HepG2 (cell line): ENCODE measurements at regions not wholly inside any gene's neighbourhood (a gene's known extent, or its start where the extent isn't known, plus 50 kb on each side); places are given as distances from the start of the nearest gene placed in this dataset.

Experiments used
- ATAC-seq: fragments of 200-7000 bp; cut with Tn5 transposase; 3 replicates; pipeline ENCODE4 v1.9.1; 2020; ENCODE audit warnings: mild to moderate bottlenecking, moderate library complexity
- BruUV-seq: library from RNA; stranded (reverse); fragments of 400-500 nt; replicated peaks from 2 replicates; lab custom pipeline; 2021; lab: Mats Ljungman, UMichigan
- CTCF ChIA-PET: fragments of 300-600 bp; formaldehyde crosslinking; extraction: SDS; loops from one replicate; lab custom pipeline; 2021; ENCODE audit warnings: low total read pairs, inconsistent platforms, low intra/inter-chr PET ratio; lab: Yijun Ruan, JAX
- POLR2A ChIA-PET: fragments of 350-600 bp; sonication (Branson Sonifier 250); formaldehyde crosslinking; loops from one replicate; lab custom pipeline; 2020; ENCODE audit warnings: antibody characterized with exemption, inconsistent platforms; lab: Yijun Ruan, JAX
- DNase-seq: peaks from one replicate; pipeline ENCODE4 v3.0.0-alpha.2; 2015; ENCODE audit warnings: low spot score
- FAIRE-seq: peaks from 3 replicates; lab custom pipeline; 2011; peaks lifted over from hg19 to GRCh38; lab: Jason Lieb, UNC
- H2AFZ ChIP-seq: one replicate; pipeline ENCODE4 v1.6.1; 2011; ENCODE audit warnings: low read length, inconsistent platforms
- H3K27ac ChIP-seq: fragments of 300-600 bp; 3 replicates; pipeline ENCODE4 v1.8.0; 2011; ENCODE audit warnings: mixed run types, mild to moderate bottlenecking, mixed read lengths, low read length, inconsistent platforms; ENCODE audit not compliant: insufficient read depth; ENCODE audit errors: extremely low read length
- H3K27me3 ChIP-seq, 2 experiments: fragments of 200-600 bp in 1 of 2; 2 replicates in 1 of 2; 3 replicates in 1 of 2; pipeline versions ENCODE4 v1.6.0 to v1.8.0; 2011; ENCODE audit warnings: low read length in 2 of 2, mild to moderate bottlenecking in 2 of 2, moderate library complexity in 2 of 2, inconsistent platforms in 1 of 2; ENCODE audit not compliant: insufficient read depth in 2 of 2, control insufficient read depth in 1 of 2
- H3K36me3 ChIP-seq, 2 experiments: fragments of 200-600 bp in 1 of 2; replicated peaks in 1 of 2; 2 replicates in 1 of 2; 3 replicates in 1 of 2; pipeline versions ENCODE4 v1.5.1 to v1.8.0; 2011; ENCODE audit warnings: low read length in 2 of 2, inconsistent platforms in 1 of 2; ENCODE audit not compliant: insufficient read depth in 2 of 2, control insufficient read depth in 1 of 2
- H3K4me1 ChIP-seq: 2 replicates; pipeline ENCODE4 v1.5.1; 2012; ENCODE audit warnings: low read length, inconsistent platforms; ENCODE audit not compliant: insufficient read depth
- H3K4me2 ChIP-seq: 2 replicates; pipeline ENCODE4 v1.6.0; 2011; ENCODE audit warnings: low read depth, low read length, inconsistent platforms
- H3K4me3 ChIP-seq, 3 experiments: fragments of 200-600 bp in 1 of 3; sonication (generic), shearing (Covaris generic) in 1 of 3; replicated peaks in 1 of 3; 2 replicates each; pipeline ENCODE4 v1.5.1; 2011 to 2016; ENCODE audit warnings: low read length in 3 of 3, inconsistent platforms in 2 of 3, low read depth in 2 of 3, mild to moderate bottlenecking in 2 of 3, control low read depth in 1 of 3, mixed read lengths in 1 of 3; ENCODE audit not compliant: insufficient read depth in 1 of 3
- H3K79me2 ChIP-seq: one replicate; pipeline ENCODE4 v1.6.1; 2011; ENCODE audit warnings: low read length, inconsistent platforms; ENCODE audit not compliant: insufficient read depth
- H3K9ac ChIP-seq: 2 replicates; pipeline ENCODE4 v1.6.0; 2011; ENCODE audit warnings: mild to moderate bottlenecking, low read depth, low read length, inconsistent platforms; ENCODE audit not compliant: insufficient read depth
- H3K9me3 ChIP-seq: 2 replicates; pipeline ENCODE4 v1.5.1; 2012; ENCODE audit warnings: mild to moderate bottlenecking, low read length
- H4K20me1 ChIP-seq: 2 replicates; pipeline ENCODE4 v1.6.0; 2011; ENCODE audit warnings: inconsistent platforms, mild to moderate bottlenecking, low read length, moderate library complexity; ENCODE audit not compliant: insufficient read depth
- ARNTL ChIP-seq: sonication (generic); formaldehyde crosslinking; IDR thresholded peaks from 2 replicates; pipeline ENCODE4 v1.4.0; 2020; ENCODE audit warnings: mild to moderate bottlenecking, missing genetic modification reagents
- HCFC1 ChIP-seq: fragments of 150-350 bp; IDR thresholded peaks from 2 replicates; pipeline ENCODE4 v1.6.1; 2014; ENCODE audit warnings: low read depth, low read length
- HNRNPK ChIP-seq: fragments of 200-400 bp; formaldehyde crosslinking; IDR thresholded peaks from 2 replicates; pipeline ENCODE4 v1.6.1; 2018; ENCODE audit warnings: low read length, low read depth, moderate library complexity, mild to moderate bottlenecking; ENCODE audit not compliant: poor library complexity, severe bottlenecking
- POLR2AphosphoS5 ChIP-seq: IDR thresholded peaks from 2 replicates; pipeline ENCODE4 v1.6.1; 2012; ENCODE audit warnings: low read depth, low read length
- WGBS: methylation state at CpG from one replicate; pipeline ENCODE4 v1.1.6; 2017; ENCODE audit warnings: low lambda C conversion rate; 5-methylcytosine and 5-hydroxymethylcytosine counted together
- in situ Hi-C: cut with HindIII; loops from 2 replicates; pipeline ENCODE4 v1.10.0; 2017; ENCODE audit warnings: low pct_unique_long_range_greater_than_20kb; ENCODE audit not compliant: extremely low pct_ligation_motif_present
- intact Hi-C: fragments of 100-400 bp; cut with micrococcal nuclease; formaldehyde crosslinking; loops from one replicate; pipeline ENCODE4 v1.10.0; 2022; ENCODE audit not compliant: unreplicated experiment
- TF ChIP-seq, protein P1 (sequence below): sonication (generic); formaldehyde crosslinking; IDR thresholded peaks from 2 replicates; pipeline ENCODE4 v1.5.1; 2020; ENCODE audit warnings: mild to moderate bottlenecking, missing genetic modification reagents

DNA sequence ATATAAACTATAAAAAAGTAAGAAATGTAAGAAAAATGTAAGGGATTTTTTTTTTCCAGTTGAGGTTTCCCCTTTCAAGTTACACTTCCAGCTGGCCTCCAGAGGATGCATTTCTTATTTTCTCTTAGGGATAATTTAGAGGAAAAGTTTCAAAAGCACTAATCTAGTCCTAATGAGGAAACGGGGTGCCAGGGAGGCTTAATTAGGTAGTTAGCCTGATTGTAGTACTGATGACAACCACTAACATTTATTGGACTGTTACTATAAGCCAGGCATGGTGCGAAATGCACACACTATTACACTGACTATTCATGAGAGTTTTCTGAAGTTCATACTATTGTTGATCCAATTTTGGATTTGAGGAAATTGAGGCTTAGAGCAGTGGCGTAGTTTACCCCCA, 290.8 kb upstream of the FMN2 start (continued):
- TF ChIP-seq, protein P1, sequence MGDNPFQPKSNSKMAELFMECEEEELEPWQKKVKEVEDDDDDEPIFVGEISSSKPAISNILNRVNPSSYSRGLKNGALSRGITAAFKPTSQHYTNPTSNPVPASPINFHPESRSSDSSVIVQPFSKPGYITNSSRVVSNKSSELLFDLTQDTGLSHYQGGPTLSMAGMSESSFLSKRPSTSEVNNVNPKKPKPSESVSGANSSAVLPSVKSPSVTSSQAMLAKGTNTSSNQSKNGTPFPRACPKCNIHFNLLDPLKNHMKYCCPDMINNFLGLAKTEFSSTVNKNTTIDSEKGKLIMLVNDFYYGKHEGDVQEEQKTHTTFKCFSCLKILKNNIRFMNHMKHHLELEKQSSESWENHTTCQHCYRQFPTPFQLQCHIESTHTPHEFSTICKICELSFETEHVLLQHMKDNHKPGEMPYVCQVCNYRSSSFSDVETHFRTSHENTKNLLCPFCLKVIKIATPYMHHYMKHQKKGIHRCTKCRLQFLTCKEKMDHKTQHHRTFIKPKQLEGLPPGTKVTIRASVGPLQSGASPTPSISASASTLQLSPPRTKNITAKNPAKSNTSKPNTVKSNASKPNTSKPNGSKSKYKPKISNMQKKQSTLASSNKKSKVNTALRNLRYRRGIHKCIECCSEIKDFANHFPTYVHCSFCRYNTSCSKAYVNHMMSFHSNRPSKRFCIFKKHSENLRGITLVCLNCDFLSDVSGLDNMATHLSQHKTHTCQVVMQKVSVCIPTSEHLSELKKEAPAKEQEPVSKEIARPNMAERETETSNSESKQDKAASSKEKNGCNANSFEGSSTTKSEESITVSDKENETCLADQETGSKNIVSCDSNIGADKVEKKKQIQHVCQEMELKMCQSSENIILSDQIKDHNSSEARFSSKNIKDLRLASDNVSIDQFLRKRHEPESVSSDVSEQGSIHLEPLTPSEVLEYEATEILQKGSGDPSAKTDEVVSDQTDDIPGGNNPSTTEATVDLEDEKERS (CRISPR knock-in tag) = no peak
- TF ChIP-seq, all 625 proteins: peak for 0

DNA sequence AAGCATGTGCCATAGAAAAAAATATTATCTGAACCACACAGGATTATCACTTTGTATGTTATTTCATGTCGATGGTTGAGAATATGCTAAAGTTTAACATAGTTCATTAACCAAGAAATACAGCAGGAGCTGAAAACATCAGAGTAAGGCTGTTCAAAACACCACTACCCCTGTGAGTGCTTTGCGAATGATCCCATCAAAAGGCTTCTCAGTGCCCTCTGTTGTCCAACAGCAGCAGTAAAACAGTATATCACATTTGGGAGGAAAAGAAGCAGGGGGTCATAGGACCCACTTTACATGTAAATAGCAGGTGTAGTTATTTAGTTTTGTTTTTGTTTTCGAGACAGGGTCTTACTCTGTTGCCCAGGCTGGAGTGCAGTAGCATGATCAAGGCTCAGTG, 289.4 kb upstream of the FMN2 start:
- in situ Hi-C loops (no loop called here), intact Hi-C loops (no loop called here)
- DNase-seq (no peak), FAIRE-seq (no peak), ATAC-seq (no peak)
- H3K79me2 ChIP-seq = no peaks in the 10 kb centered on the region
- H2AFZ ChIP-seq = no peak overlapping the region
- 0% methylated on average over 3 of the region's 3 CpGs for WGBS
- no peak overlapping the region for H3K27ac ChIP-seq
- no peaks in the 10 kb centered on the region for H3K36me3 ChIP-seq
- H3K9me3 ChIP-seq = no peaks in the 10 kb centered on the region
- no peak overlapping the region for H3K4me3 ChIP-seq
- TF ChIP-seq ARNTL (CRISPR knock-in tag) (no peak), HNRNPK (no peak), POLR2AphosphoS5 (no peak), HCFC1 (no peak)
- no TSS peak for BruUV-seq
- ChIA-PET POLR2A (no interaction called here), CTCF (no interaction called here)
- H3K27me3 ChIP-seq = no peaks in the 10 kb centered on the region
- H4K20me1 ChIP-seq = no peaks in the 10 kb centered on the region
- H3K4me1 ChIP-seq = no peaks in the 10 kb centered on the region
- H3K4me2 ChIP-seq = no peak overlapping the region
- H3K9ac ChIP-seq = no peak overlapping the region
